ENCODE measurements at regions not wholly inside any gene's neighbourhood (a gene's known extent, or its start where the extent isn't known, plus 50 kb on each side); places are given as distances from the start of the nearest gene placed in this dataset.

- Histone ChIP-seq H3F3A (ENCODE audit: insufficient read depth, low read length, poor library complexity, severe bottlenecking) (no peaks in the 10 kb centered on the region), H3K9me3 (ENCODE audit: low read length) (no peaks in the 10 kb centered on the region), H2AFZ (ENCODE audit: low read depth, low read length) (no peak overlapping the region), H3K9ac (ENCODE audit: low read length) (no peak overlapping the region), H3K4me2 (ENCODE audit: low read length) (no peak overlapping the region), H3K4me3 (ENCODE audit: low read length) (no peak overlapping the region), H4K20me1 (ENCODE audit: insufficient read depth) (no peaks in the 10 kb centered on the region), H3K36me3 (ENCODE audit: insufficient read depth, low read length) (no peaks in the 10 kb centered on the region), H3K9me2 (ENCODE audit: insufficient read depth, low read length) (no peaks in the 10 kb centered on the region), H3K27ac (ENCODE audit: low read length) (no peak overlapping the region), H3K79me2 (replicated peaks; ENCODE audit: insufficient read depth, low read length) (no peaks in the 10 kb centered on the region), H3K27me3 (ENCODE audit: insufficient read depth, low read depth, low read length) (no peaks in the 10 kb centered on the region)
- no peak for TF ChIP-seq EP300 (conservative IDR thresholded peaks at IDR 0.05; ENCODE audit: poor library complexity, severe bottlenecking)
- TF ChIP-seq EZH2 (IDR thresholded peaks at IDR 0.05; ENCODE audit: borderline replicate concordance, insufficient read depth, low read length, poor library complexity, severe bottlenecking) = no peak
- TF ChIP-seq, protein P1, sequence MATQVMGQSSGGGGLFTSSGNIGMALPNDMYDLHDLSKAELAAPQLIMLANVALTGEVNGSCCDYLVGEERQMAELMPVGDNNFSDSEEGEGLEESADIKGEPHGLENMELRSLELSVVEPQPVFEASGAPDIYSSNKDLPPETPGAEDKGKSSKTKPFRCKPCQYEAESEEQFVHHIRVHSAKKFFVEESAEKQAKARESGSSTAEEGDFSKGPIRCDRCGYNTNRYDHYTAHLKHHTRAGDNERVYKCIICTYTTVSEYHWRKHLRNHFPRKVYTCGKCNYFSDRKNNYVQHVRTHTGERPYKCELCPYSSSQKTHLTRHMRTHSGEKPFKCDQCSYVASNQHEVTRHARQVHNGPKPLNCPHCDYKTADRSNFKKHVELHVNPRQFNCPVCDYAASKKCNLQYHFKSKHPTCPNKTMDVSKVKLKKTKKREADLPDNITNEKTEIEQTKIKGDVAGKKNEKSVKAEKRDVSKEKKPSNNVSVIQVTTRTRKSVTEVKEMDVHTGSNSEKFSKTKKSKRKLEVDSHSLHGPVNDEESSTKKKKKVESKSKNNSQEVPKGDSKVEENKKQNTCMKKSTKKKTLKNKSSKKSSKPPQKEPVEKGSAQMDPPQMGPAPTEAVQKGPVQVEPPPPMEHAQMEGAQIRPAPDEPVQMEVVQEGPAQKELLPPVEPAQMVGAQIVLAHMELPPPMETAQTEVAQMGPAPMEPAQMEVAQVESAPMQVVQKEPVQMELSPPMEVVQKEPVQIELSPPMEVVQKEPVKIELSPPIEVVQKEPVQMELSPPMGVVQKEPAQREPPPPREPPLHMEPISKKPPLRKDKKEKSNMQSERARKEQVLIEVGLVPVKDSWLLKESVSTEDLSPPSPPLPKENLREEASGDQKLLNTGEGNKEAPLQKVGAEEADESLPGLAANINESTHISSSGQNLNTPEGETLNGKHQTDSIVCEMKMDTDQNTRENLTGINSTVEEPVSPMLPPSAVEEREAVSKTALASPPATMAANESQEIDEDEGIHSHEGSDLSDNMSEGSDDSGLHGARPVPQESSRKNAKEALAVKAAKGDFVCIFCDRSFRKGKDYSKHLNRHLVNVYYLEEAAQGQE (IDR thresholded peaks at IDR 0.05; ENCODE audit: borderline replicate concordance) = no peak
- no peak for TF ChIP-seq POLR2AphosphoS5 (IDR thresholded peaks at IDR 0.05)
- TF ChIP-seq RAD21 (conservative IDR thresholded peaks at IDR 0.05) = no peak
- no peak for TF ChIP-seq CTCF (IDR thresholded peaks at IDR 0.05; ENCODE audit: poor library complexity, severe bottlenecking)
- TF ChIP-seq MXI1 (conservative IDR thresholded peaks at IDR 0.05; ENCODE audit: poor library complexity, severe bottlenecking) = no peak
- TF ChIP-seq TAF1 (IDR thresholded peaks at IDR 0.05; ENCODE audit: low read depth) = no peak
- no peak for TF ChIP-seq SMC3 (conservative IDR thresholded peaks at IDR 0.05; ENCODE audit: poor library complexity)
These were observed 254.8 kb upstream of the EOMES start for GRCh38 chr3:27976933-27977332.

GRCh38 chr3:27978440-27978839 is 256.3 kb upstream of the EOMES start:
- TF ChIP-seq TAF1 (IDR thresholded peaks at IDR 0.05; ENCODE audit: low read depth) (no peak), POLR2AphosphoS5 (IDR thresholded peaks at IDR 0.05) (no peak)
- TF ChIP-seq, protein P1 (IDR thresholded peaks at IDR 0.05; ENCODE audit: borderline replicate concordance) = no peak
- H3K9me3 ChIP-seq (ENCODE audit: low read length) = no peaks in the 10 kb centered on the region
- H3K27me3 ChIP-seq (ENCODE audit: insufficient read depth, low read depth, low read length) = no peaks in the 10 kb centered on the region
- H3K9ac ChIP-seq (ENCODE audit: low read length) = no peak overlapping the region
- H4K20me1 ChIP-seq (ENCODE audit: insufficient read depth) = no peaks in the 10 kb centered on the region
- no peak overlapping the region for H3K27ac ChIP-seq (ENCODE audit: low read length)
- no peaks in the 10 kb centered on the region for H3K36me3 ChIP-seq (ENCODE audit: insufficient read depth, low read length)
- H3F3A ChIP-seq (ENCODE audit: insufficient read depth, low read length, poor library complexity, severe bottlenecking) = no peaks in the 10 kb centered on the region
- H3K4me3 ChIP-seq (ENCODE audit: low read length) = no peak overlapping the region
- no peaks in the 10 kb centered on the region for H3K79me2 ChIP-seq (replicated peaks; ENCODE audit: insufficient read depth, low read length)
- no peak overlapping the region for H2AFZ ChIP-seq (ENCODE audit: low read depth, low read length)
- H3K9me2 ChIP-seq (ENCODE audit: insufficient read depth, low read length) = no peaks in the 10 kb centered on the region
- H3K4me2 ChIP-seq (ENCODE audit: low read length) = no peak overlapping the region
